HG02610 (cell line): ENCODE measurements at regions not wholly inside any gene's neighbourhood (a gene's known extent, or its start where the extent isn't known, plus 50 kb on each side); places are given as distances from the start of the nearest gene placed in this dataset.

Experiments used
- ATAC-seq: cut with Tn5 transposase; IDR thresholded peaks from one replicate; pipeline ENCODE4 v1.9.1; 2021; ENCODE audit warnings: mild to moderate bottlenecking, moderate library complexity; ENCODE audit not compliant: unreplicated experiment

DNA sequence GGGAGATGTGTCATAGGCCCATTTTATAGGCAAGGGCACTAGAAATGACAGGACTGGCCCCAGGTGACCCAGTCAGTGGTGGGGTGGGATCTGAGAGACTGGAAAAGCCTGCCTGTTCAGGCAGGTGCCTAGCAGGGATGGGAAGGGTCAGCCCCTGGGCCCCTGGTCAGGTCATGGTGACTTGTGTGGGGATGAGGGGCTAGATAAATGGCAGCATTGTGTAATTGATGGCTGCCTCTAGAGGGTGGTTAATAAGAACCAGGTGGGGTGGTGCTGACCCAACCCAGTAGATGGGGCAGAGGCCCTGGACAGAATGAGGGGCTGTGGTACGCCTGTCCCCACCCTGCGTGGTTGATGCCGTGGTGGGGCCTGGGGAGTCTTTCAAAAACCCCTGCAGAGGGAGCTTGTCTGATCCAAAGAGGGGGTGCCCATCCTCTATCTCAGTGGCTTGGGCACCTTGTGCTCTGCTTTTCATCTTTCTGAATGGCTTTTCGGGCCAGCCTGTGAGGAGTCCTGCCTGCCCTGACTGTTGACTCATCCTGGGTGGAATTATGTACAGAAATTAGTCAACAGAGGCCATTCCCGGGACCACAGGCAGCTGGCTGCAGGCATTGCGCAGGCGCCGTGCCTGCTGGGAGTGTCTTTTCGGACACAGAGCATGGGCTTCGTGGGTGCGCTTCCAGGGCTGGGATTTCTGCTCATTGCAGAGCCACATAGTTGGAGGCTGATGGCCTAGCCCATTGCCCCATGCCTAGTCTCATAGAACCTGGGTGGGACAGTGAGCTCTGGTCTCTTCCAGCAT, 93.6 kb upstream of the PITX1 start:
- no peak for ATAC-seq

DNA sequence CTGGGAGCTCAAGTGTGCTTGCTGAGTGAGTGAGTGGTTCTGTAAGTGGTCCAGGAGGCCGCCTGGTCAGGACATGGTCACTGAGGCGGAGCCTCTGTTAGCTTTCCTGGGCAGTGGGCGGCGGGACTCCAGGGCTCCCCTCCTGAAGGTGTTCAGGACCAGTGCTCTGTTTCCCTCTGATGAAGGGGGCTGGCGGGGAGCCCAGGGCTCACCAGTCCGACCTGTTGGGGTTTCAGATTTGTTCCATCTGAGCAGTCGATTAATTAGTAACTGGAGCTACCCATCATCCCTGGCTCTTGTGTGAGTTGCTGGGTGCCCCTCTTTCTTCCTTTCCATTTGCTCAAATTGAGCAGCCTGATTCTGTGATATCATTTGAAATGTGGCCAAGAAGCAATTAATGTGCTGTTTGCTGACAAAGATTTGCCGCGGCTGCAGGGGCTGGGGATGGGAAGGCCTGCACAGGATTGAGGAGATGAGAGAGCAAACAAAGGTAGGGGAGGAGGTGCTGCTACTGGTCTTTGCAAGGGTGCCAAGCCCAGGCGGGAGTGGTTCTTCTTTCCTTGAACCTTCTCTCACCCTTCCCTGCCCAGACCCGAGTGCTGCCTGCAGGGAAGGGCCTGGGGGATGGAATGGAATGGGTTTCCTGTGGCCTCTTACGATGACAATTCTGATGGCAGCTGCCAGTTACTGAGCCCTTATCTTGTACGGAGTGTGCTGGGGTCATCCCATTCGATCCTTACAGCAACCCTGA, 92.8 kb upstream of the PITX1 start:
- ATAC-seq: no peak

GRCh38 chr5:135124724-135125123, 90.7 kb upstream of the PITX1 start:
- ATAC-seq: no peak

GRCh38 chr5:135124128-135124527, 90.1 kb upstream of the PITX1 start:
- ATAC-seq: no peak

DNA sequence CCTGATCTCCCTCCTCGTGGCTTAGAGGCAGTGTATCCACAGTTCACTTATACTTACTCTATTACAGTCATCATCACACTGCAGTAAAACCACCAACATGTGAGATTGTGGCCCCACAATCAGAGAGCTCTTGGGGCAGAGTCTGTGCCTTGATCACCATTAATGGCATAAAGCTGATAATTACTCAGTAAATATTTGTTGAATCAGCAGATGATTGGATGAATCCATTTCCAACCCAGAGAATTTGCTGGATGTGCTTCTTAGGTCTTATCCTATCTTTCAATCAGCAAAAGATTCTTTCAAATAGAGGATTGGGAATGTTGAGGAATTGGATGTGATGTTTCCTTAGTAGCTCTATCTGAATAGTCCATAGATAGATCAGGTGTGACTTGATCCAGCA, 88.8 kb upstream of the PITX1 start:
- ATAC-seq: no peak

DNA sequence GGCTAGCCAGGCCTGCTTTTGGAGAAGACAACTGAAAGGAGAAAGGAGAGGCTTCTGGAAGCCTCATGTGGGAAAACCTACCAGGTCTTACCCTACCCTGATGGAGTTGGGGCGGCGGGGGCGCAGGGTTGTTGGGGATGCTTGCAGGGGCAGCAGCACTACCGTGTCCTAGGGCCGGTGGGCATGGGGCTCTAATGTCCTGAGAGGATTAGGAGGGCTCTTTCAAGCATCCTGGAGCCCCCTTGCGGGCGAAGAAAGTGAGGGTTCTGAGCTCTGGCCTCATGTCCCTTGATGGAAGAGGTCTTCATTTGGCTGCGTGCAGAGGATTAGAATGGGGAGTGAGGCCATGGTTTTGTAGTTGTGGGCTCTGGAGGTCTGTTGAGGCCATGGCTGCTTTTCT, 86.9 kb upstream of the PITX1 start:
- no peak for ATAC-seq

- no peak for ATAC-seq
Measured at GRCh38 chr5:135119481-135119880, 85.5 kb upstream of the PITX1 start.

DNA sequence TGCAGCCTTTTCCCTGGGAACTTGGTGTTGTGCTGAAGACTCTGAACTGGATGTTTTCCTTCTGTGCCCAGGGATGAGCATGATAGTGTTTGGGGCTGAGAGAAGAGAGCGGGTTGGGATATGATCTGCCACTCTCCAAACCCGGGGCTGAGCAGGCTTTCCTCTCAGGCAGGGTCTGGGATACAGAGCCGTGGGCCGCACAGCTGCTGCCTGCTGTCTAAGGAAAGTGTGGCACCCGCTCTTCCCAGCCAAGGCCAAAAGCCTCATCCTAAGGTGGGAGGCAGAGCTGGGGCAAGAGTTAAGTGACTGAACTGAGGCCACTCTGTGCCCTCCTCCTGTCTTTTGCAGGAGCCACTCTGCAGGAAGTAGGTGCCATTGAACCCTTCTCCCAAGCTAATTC, 83.6 kb upstream of the PITX1 start:
- no peak for ATAC-seq

GRCh38 chr5:135116160-135116561, 82.1 kb upstream of the PITX1 start:
- no peak for ATAC-seq

GRCh38 chr5:135115591-135115990, 81.6 kb upstream of the PITX1 start:
- no peak for ATAC-seq

- ATAC-seq: no peak
Measured at GRCh38 chr5:135114759-135115158, 80.7 kb upstream of the PITX1 start.

GRCh38 chr5:135112008-135112725, 78.1 kb upstream of the PITX1 start:
- no peak for ATAC-seq

DNA sequence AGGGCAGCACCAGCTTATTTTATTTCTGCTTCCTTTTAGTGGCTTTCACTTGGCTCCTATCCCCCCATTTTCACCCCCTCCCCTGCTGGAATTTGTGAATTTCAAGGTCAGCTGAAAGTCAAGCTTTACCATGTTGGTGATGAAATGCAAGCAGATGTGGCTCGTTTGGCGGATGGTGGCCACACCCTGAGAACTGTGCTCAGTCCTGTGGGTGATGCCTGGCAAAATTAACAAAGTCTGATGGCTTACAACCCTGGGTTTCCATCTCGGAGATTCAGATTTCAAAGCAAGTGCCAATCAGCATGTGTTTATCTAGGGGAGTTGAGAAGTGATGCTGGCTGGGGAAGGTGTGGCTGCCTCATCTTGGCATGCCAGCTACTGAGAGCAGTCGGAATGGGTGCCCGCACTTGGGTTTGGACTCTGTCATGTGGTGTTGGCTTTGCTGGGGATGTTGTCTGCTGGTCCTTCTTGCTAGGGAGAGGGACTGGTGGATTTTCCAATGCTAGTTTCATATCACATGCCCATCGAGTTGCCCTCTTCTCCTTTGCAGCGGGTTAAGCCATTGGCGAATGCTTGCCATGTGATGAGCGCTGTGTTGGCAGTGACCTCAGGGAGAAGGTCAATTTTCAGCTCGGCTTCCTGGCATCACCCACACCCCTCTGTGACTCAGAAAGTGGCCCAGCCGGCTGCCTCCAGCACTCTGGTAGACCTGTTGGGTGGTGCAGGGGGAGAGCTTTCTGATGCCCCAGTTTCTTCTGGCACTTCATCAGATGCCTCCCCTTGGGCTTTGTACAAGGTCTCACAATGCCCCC, 77.0 kb upstream of the PITX1 start:
- ATAC-seq: no peak

- no peak for ATAC-seq
Measured at GRCh38 chr5:135108992-135109391, 75.0 kb upstream of the PITX1 start.

DNA sequence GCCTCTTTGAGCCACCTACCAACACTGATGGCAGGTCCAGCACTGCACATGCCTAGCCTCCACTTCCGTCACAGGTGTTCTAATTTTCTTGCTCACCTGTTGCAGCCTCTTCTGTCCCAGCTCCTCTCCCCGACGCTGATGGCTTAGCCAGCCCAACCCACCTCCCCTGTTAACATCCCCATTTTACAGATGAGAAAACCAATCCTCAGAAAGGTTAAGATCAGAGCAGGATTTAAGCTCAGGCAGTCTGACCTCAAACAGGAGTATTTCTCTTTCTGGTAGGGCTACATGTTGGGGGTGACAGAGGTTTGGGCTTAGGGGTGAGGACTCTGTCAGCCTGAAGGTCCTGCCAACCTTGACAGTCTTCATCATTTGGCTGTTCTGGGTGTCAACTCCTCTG, 74.5 kb upstream of the PITX1 start:
- no peak for ATAC-seq

GRCh38 chr5:135107986-135108385, 74.0 kb upstream of the PITX1 start:
- no peak for ATAC-seq

DNA sequence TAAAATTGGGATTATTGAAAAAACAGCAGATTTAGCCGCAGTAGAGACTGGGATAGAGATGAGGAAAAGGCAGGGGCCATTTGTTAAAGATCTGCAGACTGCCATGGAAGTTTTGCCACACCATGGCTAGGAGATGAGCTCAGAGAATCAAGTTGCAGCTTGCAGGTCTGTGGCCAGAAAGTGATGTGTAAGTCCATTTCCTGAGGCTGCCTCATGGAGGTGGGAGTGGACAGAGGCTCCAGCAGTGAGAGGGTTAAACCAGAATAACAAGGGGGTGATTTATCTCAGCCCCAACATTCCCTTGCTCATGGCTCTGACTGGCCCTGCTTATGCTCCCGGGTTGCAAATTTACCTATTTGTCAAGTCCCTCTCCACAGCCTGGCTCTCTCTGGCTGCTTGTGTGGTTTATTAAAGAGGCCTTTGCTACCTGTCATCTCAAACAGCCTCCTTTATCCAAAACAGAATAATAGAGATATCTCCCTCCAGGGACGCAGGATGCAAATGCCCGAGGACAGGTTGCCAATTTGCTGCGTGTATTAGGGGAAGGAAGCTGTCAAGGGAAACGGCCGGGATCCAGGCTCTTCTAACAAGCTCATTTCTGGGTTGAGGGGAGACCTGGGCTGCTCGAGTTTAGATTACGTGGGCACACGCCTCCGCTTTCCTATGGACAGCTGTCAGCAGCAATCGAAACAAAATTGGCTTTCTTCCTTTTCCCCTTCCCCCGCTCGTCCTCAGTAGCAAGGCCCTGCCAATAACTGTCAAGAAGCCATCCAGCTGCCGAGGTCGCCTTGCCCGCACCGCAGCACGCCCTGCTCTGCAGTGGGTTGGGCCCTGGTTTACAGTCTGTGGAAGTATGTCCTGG, 72.8 kb upstream of the PITX1 start:
- no peak for ATAC-seq

GRCh38 chr5:135106136-135106535, 72.1 kb upstream of the PITX1 start:
- ATAC-seq: no peak

DNA sequence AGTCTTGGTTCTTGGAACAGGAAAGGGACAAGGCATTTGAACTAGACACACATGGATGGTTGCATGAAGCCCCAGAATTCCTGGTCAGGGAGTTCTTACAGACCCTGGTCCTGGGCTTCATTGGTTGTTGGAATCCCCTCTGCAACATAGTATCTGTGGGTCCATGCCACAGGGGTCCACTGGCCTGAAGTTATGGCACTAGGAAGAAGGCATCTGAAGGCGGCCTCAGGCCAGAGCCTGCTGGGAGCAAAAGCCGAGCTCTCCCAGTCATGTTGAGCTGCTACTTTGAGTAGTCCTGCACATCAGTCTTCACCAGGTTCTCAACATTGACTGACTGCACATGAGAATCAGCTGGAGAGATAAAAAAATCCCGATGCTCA, 71.1 kb upstream of the PITX1 start:
- no peak for ATAC-seq

- no peak for ATAC-seq
Measured at GRCh38 chr5:135103575-135103853, 69.5 kb upstream of the PITX1 start.
